ENCODE measurements at regions not wholly inside any gene's neighbourhood (a gene's known extent, or its start where the extent isn't known, plus 50 kb on each side); places are given as distances from the start of the nearest gene placed in this dataset.
"Not testable (repeated sequence)": the region's sequence is repeated elsewhere in the genome, so short reads cannot be mapped to it uniquely, and the experiment has no call there.

- no peak for TF ChIP-seq CTCF (conservative IDR thresholded peaks at IDR 0.05)
- H3K27ac ChIP-seq, result no peak overlapping the region
Measured at GRCh38 chr6:19209202-19209601, 628.0 kb upstream of the ID4 start.

GRCh38 chr6:19210849-19211590 lies 626.1 kb upstream of the ID4 start:
- no peak overlapping the region for H3K27ac ChIP-seq
- TF ChIP-seq CTCF (conservative IDR thresholded peaks at IDR 0.05), result no peak

DNA sequence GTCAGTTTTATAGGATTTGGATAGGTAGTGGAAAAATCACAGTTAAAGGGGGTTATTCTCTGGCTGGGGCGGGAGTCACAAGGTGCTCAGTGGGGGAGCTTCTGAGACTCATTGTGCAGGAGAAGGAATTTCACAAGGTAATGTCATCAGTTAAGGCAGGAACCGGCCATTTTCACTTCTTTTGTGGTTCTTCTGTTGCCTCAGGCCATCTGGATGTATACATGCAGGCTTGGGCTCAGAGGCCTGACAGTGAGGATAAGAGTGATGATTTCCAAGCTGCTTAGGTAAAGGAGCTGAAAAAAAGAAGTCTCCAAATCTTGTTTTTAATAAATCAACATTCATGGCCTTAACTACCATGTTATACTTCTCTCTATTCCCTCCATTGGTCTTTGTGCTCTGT lies 622.9 kb upstream of the ID4 start:
- no peak for TF ChIP-seq CTCF (conservative IDR thresholded peaks at IDR 0.05)

DNA sequence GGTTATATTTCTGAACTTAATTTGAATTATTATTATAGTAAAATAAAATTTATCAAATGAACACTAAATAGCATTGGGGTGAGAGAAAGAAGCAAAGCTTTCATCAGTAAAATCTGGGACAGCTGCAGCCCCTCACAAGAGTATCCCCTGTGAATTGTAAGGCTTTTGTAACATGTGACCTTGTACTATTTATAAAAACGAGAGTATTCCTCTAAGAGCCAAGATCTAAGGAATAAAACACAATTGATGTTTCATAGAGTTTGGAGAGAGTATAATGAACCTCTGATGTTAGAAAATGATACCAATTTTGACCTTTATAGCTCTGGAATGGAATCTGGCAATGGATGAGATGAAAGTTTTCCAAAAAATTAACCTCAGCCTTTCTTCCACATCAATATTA lies 617.2 kb upstream of the ID4 start:
- no peak overlapping the region for H3K27ac ChIP-seq
- TF ChIP-seq CTCF (conservative IDR thresholded peaks at IDR 0.05), result no peak

More for the DNA sequence above, 622.9 kb upstream of the ID4 start:
- H3K27ac ChIP-seq, result no peak overlapping the region

DNA sequence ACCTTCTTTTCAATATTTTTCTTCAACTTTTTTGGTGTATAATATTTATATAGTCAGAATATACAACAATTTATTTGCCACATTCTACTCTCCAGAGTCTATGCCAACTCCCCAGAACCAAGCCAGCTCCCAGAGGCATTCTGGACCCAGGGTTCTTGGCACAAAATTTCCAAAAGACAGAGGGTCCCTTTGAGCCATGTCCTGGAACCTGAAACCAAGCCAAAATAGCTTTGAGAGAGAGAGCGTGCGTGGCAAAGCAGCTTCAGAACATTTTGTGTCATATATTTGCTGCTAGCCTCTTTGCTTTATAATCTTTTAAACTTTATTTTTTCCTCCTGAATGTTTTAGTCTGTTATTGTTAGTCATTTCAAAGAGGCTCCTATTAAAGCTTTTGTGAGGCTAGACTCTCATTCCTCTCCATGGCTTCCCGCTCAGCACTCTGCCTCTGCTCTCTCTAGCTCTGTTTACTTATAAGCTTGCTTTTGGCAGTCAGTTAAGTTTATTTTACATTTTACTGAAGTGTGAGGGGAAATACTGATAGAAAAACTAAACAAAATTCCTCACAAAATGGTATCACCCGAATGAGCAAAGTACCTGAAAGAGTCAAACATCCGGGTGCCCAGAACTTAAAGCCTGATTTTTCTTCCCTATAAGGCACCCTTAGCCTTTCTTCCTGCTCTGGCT lies 605.1 kb upstream of the ID4 start:
- no peak for TF ChIP-seq CTCF (conservative IDR thresholded peaks at IDR 0.05)
- H3K27ac ChIP-seq, result no peak overlapping the region

DNA sequence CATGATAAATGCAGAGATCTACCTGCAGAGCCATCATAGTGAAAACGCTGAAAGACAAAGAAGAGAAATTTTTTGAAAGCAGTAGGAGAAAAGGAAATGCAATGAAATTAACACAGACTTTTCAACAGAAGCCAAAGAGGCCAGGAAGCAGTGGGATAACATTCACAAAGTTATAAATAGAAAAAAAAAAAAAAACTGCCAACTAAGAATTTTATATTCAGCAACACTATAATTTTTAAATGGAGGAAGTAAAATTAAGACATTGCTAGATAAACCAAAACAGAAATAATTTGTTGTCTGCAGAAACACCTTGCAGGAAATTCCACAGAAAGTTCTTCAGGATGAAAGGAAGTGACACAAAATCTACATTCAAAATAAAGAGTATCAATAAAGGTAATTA lies 591.5 kb upstream of the ID4 start:
- no peak for TF ChIP-seq CTCF (conservative IDR thresholded peaks at IDR 0.05)
- H3K27ac ChIP-seq, result no peak overlapping the region

DNA sequence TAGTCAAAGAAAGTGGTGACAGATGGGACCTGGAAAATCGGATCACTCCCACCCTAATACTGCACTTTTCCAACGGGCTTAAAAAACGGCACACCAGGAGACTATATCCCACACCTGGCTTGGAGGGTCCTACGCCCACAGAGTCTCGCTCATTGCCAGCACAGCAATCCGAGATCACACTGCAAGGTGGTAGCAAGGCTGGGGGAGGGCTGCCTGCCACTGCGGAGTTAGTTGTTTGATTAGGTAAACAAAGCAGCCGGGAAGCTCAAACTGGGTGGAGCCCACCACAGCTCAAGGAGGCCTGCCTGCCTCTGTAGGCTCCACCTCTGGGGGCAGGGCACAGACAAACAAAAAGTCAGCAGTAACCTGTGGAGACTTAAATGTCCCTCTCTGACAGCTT lies 590.0 kb upstream of the ID4 start:
- not testable (repeated sequence) for H3K27ac ChIP-seq

DNA sequence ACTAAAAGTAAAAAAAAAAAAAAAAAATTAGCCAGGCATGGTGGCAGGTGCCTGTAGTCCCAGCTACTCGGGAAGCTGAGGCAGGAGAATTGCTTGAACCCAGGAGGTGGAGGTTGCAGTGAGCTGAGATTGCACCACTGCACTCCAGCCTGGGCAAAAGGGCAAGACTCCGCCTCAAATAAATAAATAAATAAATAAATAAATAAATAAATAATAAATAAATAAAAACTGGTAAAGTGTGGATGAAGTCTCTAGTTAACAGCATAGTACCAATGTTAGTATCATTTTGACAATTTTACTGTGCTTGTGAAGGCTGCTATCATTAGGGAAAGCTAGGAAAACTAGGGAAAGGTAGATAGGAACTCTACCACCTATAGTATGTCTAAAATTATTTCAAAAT lies 581.0 kb upstream of the ID4 start:
- not testable (repeated sequence) for H3K27ac ChIP-seq
